ENCODE measurements at regions not wholly inside any gene's neighbourhood (a gene's known extent, or its start where the extent isn't known, plus 50 kb on each side); places are given as distances from the start of the nearest gene placed in this dataset.

DNA sequence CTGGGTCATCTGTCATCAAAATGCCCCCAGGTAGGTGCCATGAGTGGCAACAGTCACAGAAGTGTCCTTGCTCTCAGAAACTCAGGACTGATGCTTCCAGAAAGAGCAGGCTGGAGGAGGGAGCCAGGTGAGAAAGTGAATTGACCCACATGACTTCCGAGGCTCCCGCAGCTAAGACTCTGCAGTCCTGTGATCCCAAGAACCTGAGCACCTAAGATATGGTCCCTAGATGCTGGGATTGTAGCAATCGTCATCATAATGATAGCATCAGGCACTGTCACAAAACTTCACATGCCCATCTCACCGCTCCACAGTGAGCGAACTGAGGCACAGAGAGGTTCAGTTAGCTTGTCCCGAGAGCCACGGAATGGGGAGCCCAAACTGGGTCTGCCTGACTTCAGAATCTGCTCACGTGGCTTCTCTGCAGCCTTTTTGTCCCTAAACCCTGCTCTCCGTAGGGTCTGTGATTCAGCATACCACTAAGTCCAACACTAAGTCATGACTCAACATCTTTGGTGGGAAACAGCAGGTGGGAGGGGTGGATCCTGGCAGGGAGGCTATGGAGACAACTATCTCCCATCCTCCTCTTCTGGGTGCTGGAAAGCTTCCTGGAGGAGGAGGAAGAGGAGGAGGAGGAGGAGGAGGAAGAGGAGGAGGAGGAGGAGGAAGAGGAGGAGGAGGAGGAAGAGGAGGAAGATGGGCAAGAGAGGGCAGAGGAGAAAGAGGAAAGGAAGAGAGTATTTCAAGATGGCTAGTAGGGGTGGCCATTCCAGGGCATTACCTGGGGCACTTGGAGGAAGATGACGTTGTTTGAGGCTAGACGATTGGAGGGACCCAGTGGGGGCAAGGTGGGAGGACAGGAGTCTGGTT is 55.5 kb upstream of the DLX4 start:
- H3K4me3 ChIP-seq (ENCODE audit: low read depth, low read length), result no peak overlapping the region
- TF ChIP-seq, protein P1, sequence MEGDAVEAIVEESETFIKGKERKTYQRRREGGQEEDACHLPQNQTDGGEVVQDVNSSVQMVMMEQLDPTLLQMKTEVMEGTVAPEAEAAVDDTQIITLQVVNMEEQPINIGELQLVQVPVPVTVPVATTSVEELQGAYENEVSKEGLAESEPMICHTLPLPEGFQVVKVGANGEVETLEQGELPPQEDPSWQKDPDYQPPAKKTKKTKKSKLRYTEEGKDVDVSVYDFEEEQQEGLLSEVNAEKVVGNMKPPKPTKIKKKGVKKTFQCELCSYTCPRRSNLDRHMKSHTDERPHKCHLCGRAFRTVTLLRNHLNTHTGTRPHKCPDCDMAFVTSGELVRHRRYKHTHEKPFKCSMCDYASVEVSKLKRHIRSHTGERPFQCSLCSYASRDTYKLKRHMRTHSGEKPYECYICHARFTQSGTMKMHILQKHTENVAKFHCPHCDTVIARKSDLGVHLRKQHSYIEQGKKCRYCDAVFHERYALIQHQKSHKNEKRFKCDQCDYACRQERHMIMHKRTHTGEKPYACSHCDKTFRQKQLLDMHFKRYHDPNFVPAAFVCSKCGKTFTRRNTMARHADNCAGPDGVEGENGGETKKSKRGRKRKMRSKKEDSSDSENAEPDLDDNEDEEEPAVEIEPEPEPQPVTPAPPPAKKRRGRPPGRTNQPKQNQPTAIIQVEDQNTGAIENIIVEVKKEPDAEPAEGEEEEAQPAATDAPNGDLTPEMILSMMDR (IDR thresholded peaks at IDR 0.05; ENCODE audit: control insufficient read depth, extremely low read depth, insufficient read depth), result no peak
- DNase-seq (ENCODE audit: low read depth), result no peak

DNA sequence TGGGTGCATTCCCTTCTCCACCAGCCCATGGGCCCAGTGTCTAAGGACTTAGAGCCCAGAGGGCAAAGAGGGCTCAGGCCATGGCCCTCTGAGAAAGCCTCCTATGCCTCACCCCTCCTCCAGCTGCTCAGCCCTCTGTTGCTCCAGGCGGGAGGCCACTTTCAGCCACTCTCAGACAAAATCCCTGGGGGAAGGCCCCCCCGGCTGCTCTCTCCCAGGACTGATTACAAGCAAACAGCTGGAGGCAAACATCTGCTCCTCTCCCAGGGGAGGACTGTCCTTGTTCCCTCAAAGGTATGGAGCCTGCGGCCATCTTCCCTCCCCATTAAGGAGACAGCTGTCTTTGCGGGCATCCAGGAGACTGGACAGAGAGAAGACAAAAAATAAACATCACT is 54.9 kb upstream of the DLX4 start:
- DNase-seq (ENCODE audit: low read depth), result no peak
- TF ChIP-seq, protein P1 (IDR thresholded peaks at IDR 0.05; ENCODE audit: control insufficient read depth, extremely low read depth, insufficient read depth), result no peak

DNA sequence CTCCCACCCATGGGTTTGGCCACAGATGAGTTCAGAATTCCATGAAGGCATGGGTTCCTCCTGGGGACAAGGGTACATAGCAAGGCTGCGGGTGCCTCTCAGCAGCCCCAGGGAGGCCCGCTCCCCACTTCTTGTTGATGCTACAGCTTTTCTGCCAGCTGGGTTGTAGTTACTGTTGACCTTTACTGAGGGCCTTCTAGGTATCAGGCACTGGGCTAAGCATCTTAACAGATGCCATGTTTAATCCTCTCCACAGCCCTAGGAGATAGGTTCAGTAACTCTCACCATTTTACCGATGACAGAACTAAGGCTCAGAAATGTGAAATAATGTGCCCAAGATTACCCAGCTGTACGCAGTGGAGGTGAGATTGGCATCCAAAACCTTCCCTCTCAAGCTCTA is 54.3 kb upstream of the DLX4 start:
- TF ChIP-seq, protein P1 (IDR thresholded peaks at IDR 0.05; ENCODE audit: control insufficient read depth, extremely low read depth, insufficient read depth), result no peak
- DNase-seq (ENCODE audit: low read depth), result no peak
- H3K4me3 ChIP-seq (ENCODE audit: low read depth, low read length), result no peak overlapping the region

More for the DNA sequence above, 54.9 kb upstream of the DLX4 start:
- no peak overlapping the region for H3K4me3 ChIP-seq (ENCODE audit: low read depth, low read length)

DNA sequence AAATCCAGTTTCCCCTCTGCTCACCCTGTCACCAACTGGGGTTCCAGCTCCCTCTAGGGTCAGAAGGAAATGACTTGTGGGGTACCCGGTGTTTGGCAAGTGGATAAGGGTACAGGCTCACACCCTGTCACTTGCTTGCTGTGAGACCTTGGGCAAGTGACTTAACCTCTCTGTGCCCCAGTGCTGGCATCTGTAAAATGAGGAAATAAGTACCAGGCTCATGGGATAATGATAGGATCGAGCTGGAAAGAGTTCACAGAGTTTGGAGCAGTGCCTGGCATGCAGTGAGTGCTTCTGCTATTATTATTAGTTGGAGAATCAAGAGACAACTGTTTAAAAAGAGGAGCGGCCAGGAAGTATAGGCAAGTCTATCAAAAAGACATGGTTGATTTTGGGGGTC is 53.7 kb upstream of the DLX4 start:
- no peak for DNase-seq (ENCODE audit: low read depth)
- no peak overlapping the region for H3K4me3 ChIP-seq (ENCODE audit: low read depth, low read length)
- TF ChIP-seq, protein P1 (IDR thresholded peaks at IDR 0.05; ENCODE audit: control insufficient read depth, extremely low read depth, insufficient read depth), result no peak

DNA sequence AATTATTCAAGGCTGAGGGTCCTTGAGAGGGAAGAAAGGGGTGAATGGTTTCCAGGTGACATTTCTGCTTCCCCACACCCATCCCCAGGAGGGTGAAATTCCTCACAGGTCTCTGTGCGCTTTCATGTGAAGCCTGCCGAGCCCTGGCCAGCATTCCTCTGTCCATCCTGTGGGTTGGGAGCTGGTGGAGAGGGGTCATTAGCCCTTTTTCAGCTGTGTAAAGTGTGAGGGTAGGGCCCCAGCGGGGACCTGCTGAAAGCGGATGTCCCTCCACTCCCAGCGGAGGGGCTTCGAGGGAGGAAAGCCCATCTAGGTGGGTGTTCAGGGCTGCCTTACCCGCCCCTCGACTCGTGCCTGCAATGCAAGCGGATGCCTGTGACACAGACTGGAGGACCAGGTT is 53.3 kb upstream of the DLX4 start:
- no peak for DNase-seq (ENCODE audit: low read depth)
- H3K4me3 ChIP-seq (ENCODE audit: low read depth, low read length), result no peak overlapping the region
- TF ChIP-seq, protein P1 (IDR thresholded peaks at IDR 0.05; ENCODE audit: control insufficient read depth, extremely low read depth, insufficient read depth), result no peak

DNA sequence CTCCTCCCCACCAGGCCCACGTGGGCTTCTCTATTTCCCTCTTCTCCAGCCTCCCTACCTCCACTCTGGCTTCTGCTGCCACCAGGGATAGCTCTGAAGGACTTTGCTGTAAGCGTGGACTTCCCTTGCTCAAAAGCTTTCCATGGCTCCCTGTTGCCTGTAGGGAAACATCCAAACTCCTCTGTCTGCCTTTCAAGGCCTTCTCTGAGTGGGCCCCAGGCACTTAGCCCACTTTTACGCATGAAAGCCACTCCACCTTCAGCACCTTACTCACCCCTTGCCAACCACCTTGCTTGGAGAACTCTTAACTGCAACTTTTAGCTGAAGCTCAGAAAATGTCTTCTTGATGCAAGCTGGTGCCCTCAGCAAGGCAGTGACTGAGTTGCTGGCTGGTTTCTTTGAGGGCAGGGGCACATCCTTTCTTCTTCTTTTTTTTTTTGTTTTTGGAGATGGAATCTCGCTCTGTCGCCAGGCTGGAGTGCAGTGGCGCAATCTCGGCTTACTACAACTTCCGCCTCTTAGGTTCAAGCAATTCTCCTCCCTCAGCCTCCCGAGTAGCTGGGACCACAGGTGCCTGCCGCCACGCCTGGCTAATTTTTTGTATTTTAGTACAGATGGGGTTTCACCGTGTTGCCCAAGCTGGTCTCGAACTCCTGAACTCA is 52.0 kb upstream of the DLX4 start:
- DNase-seq (ENCODE audit: low read depth), result no peak
- H3K4me3 ChIP-seq (ENCODE audit: low read depth, low read length), result no peak overlapping the region
- TF ChIP-seq, protein P1 (IDR thresholded peaks at IDR 0.05; ENCODE audit: control insufficient read depth, extremely low read depth, insufficient read depth), result no peak

Measured in LNCaP clone FGC (cell line).